NCI-H1417 (cell line): ENCODE measurements at regions not wholly inside any gene's neighbourhood (a gene's known extent, or its start where the extent isn't known, plus 50 kb on each side); places are given as distances from the start of the nearest gene placed in this dataset.
A peak's percentile ranks its signal among the peaks of the same experiment; 100 is the strongest.

Experiments
- DNase-seq, 3 experiments: peaks; one replicate each; lab custom pipeline; 2025; lab: John Stamatoyannopoulos, UW

GRCh38 chr9:86529496-86530275 is 175.5 kb upstream of the TUT7 start:
- no peak for DNase-seq

- no peak for DNase-seq
Observed at GRCh38 chr9:86526021-86526420, 171.8 kb upstream of the TUT7 start.

- no peak for DNase-seq
Observed at GRCh38 chr9:86525182-86525581, 171.0 kb upstream of the TUT7 start.

- no peak for DNase-seq
Observed at GRCh38 chr9:86521977-86522376, 167.8 kb upstream of the TUT7 start.

GRCh38 chr9:86521322-86521721 is 167.1 kb upstream of the TUT7 start:
- no peak for DNase-seq

- DNase-seq: no peak
Observed at GRCh38 chr9:86519066-86519615, 164.9 kb upstream of the TUT7 start.

GRCh38 chr9:86517475-86517874 is 163.3 kb upstream of the TUT7 start:
- no peak for DNase-seq

GRCh38 chr9:86516564-86516963 is 162.4 kb upstream of the TUT7 start:
- DNase-seq: no peak

GRCh38 chr9:86515221-86515620 is 161.0 kb upstream of the TUT7 start:
- no peak for DNase-seq

- no peak for DNase-seq
Observed at GRCh38 chr9:86513429-86513828, 159.2 kb upstream of the TUT7 start.

GRCh38 chr9:86512929-86513328 is 158.7 kb upstream of the TUT7 start:
- DNase-seq: no peak

- DNase-seq: peak; percentile 42 to 79 (median 68)
Observed at GRCh38 chr9:86511614-86512360, 157.6 kb upstream of the TUT7 start.

GRCh38 chr9:86508208-86508903 is 154.1 kb upstream of the TUT7 start:
- no peak for DNase-seq

- DNase-seq: no peak
Observed at GRCh38 chr9:86507212-86507630, 153.0 kb upstream of the TUT7 start.

- no peak for DNase-seq
Observed at GRCh38 chr9:86503942-86504341, 149.7 kb upstream of the TUT7 start.

GRCh38 chr9:86503314-86503713 is 149.1 kb upstream of the TUT7 start:
- DNase-seq: no peak

GRCh38 chr9:86500667-86501435 is 146.6 kb upstream of the TUT7 start:
- DNase-seq: no peak

- DNase-seq: no peak
Observed at GRCh38 chr9:86500031-86500430, 145.8 kb upstream of the TUT7 start.

GRCh38 chr9:86494644-86495111 is 140.5 kb upstream of the TUT7 start:
- DNase-seq: no peak

- no peak for DNase-seq
Observed at GRCh38 chr9:86491468-86492266, 137.5 kb upstream of the TUT7 start.

- DNase-seq: no peak
Observed at GRCh38 chr9:86488794-86489193, 134.6 kb upstream of the TUT7 start.
